ENCODE measurements at regions not wholly inside any gene's neighbourhood (a gene's known extent, or its start where the extent isn't known, plus 50 kb on each side); places are given as distances from the start of the nearest gene placed in this dataset.

DNA sequence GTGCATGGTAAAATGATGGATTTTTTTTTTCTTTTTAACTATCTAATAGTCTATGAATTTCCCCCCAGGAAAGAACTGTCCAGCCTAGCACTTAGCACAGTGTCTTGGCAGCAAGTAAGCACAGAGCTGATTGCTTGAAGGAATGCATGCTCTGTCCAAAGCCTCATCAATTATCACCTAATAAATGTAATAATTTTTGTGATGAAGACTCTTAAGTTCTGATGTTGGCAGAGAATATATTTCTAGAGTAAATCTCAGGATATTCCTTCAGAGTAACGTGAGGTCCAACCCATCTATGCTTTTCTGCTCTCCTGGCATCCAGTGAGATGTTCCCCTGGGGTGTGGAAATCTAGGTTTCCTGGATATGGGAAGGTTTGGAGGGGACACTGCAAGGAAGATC is 152.4 kb downstream of the TMX1 start:
- Histone ChIP-seq H4K8ac (ENCODE audit: extremely low read depth, insufficient read depth, low read length) (no peak overlapping the region), H3K23me2 (ENCODE audit: low read depth, low read length) (0 out of 2 replicates have a peak, but pooled peaks cover 2% of the 10 kb centered on the region), H3K9me3 (ENCODE audit: insufficient read depth in 2 of 2, low read depth in 1 of 2, low read length in 1 of 2) (no peaks in the 10 kb centered on the region), H3K27me3 (replicated peaks in 1 of 4; ENCODE audit: control insufficient read depth in 3 of 4, extremely low read depth in 1 of 4, insufficient read depth in 3 of 4, low read length in 3 of 4) (no peaks in the 10 kb centered on the region), H2BK15ac (ENCODE audit: low read length) (no peak overlapping the region), H2BK20ac (ENCODE audit: low read length) (no peak overlapping the region), H3K79me2 (ENCODE audit: control insufficient read depth in 1 of 2, insufficient read depth in 2 of 2, low read length in 2 of 2) (no peaks in the 10 kb centered on the region), H4K91ac (replicated peaks; ENCODE audit: insufficient read length, low read length) (no peak overlapping the region), H4K5ac (ENCODE audit: insufficient read length, low read depth, low read length) (no peak overlapping the region), H3K9ac (replicated peaks in 1 of 4; ENCODE audit: extremely low read depth in 1 of 4, low read depth in 3 of 4, low read length in 3 of 4) (no peak overlapping the region), H3K36me3 (ENCODE audit: control insufficient read depth in 2 of 4, insufficient read depth in 4 of 4, low read length in 3 of 4) (no peaks in the 10 kb centered on the region), H2AFZ (ENCODE audit: low read length) (no peak overlapping the region), H3K18ac (ENCODE audit: extremely low read depth, low read length) (no peak overlapping the region), H3K4ac (replicated peaks; ENCODE audit: insufficient read length, low read depth, low read length) (no peak overlapping the region), H3K4me3 (ENCODE audit: extremely low read depth in 1 of 4, insufficient read depth in 2 of 4, low read depth in 3 of 4, low read length in 4 of 4) (no peak overlapping the region), H2BK12ac (ENCODE audit: low read depth, low read length) (no peak overlapping the region), H2BK120ac (replicated peaks; ENCODE audit: low read depth, low read length) (no peak overlapping the region), H3K14ac (ENCODE audit: insufficient read length) (no peak overlapping the region), H3K27ac (ENCODE audit: low read depth, low read length) (no peak overlapping the region), H3K4me2 (ENCODE audit: insufficient read depth in 1 of 2, low read depth in 2 of 2, low read length in 2 of 2) (no peak overlapping the region), H3K79me1 (ENCODE audit: low read depth, low read length) (no peaks in the 10 kb centered on the region), H4K20me1 (replicated peaks in 1 of 2; ENCODE audit: control insufficient read depth in 1 of 2, insufficient read depth in 2 of 2, low read length in 2 of 2) (no peaks in the 10 kb centered on the region), H3K4me1 (replicated peaks in 1 of 4; ENCODE audit: control insufficient read depth in 3 of 4, insufficient read depth in 4 of 4, low read length in 3 of 4) (peaks cover 0 to 6% (median 3%) of the 10 kb centered on the region in 4 experiments; a peak in 4 of 7 replicates), H2AK5ac (ENCODE audit: low read depth, low read length) (no peak overlapping the region), H3K56ac (replicated peaks; ENCODE audit: insufficient read length, low read depth, low read length) (no peak overlapping the region), H2BK5ac (ENCODE audit: low read depth, low read length) (no peak overlapping the region), H3K23ac (ENCODE audit: insufficient read length) (no peak overlapping the region)
- 87% methylated on average over 1 of the region's 1 CpG; no CpG with 5 or more reads in 1 of the 2 experiments for WGBS, 2 experiments (ENCODE audit: extremely low coverage in 1 of 2, insufficient coverage in 1 of 2, insufficient read length in 1 of 2, insufficient replicate concordance in 2 of 2, low coverage in 1 of 2, low lambda C conversion rate in 2 of 2, missing lambda C conversion rate in 1 of 2)
- ChIA-PET CTCF (ENCODE audit: partially characterized antibody) (no interaction called here), POLR2A (ENCODE audit: partially characterized antibody) (no interaction called here)
- TF ChIP-seq POU5F1 (IDR thresholded peaks at IDR 0.05; ENCODE audit: low read depth, low read length) (no peak), CHD2 (IDR thresholded peaks at IDR 0.05; ENCODE audit: low read length) (no peak), BACH1 (IDR thresholded peaks at IDR 0.05; ENCODE audit: low read length) (no peak), SUZ12 (IDR thresholded peaks at IDR 0.05; ENCODE audit: low read length) (no peak), CBX8 (IDR thresholded peaks at IDR 0.05; ENCODE audit: borderline replicate concordance, low read depth, low read length) (no peak), POLR2A (IDR thresholded peaks at IDR 0.05; ENCODE audit: control extremely low read depth in 1 of 2, low read depth in 2 of 2, low read length in 2 of 2) (no peak), ASH2L (IDR thresholded peaks at IDR 0.05; ENCODE audit: low read length) (no peak), EP300 (IDR thresholded peaks at IDR 0.05; ENCODE audit: borderline replicate concordance in 1 of 2, low read depth in 2 of 2, low read length in 2 of 2) (no peak), RBBP5 (IDR thresholded peaks at IDR 0.05; ENCODE audit: borderline replicate concordance, low read depth, low read length) (no peak)
- DNase-seq (ENCODE audit: low read depth in 1 of 2, low spot score in 2 of 2), result no peak
- FAIRE-seq, result no peak

Data from H1 (cell line).